ENCODE measurements at regions not wholly inside any gene's neighbourhood (a gene's known extent, or its start where the extent isn't known, plus 50 kb on each side); places are given as distances from the start of the nearest gene placed in this dataset.
"Not testable (repeated sequence)": the region's sequence is repeated elsewhere in the genome, so short reads cannot be mapped to it uniquely, and the experiment has no call there.

DNA sequence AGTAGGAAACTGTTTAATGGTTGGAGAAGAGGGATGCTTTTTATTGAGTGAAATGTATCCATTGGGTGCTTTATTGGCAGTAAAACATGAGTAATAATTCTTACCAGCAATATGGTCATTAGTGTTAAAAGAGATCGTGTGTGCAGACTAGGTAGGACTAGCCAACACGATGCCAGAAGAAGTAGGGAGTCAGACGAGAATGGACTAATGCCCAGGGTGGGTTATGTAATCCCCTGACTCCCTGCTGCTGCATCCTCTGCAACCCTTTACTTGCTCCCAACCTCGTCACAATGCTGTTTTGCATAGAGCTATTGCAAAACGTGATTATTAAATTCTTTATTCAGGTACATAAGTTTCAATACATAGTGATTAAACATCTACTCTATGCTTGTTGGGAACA, 1213.7 kb downstream of the GATA3 start:
- no peak overlapping the region for H3K27ac ChIP-seq (ENCODE audit: control insufficient read depth, insufficient read depth)
- in situ Hi-C loops (cut with MboI), result no loop called here
- H3K36me3 ChIP-seq (ENCODE audit: control insufficient read depth in 2 of 2, insufficient read depth in 2 of 2, low read length in 1 of 2), result no peaks in the 10 kb centered on the region
- no peaks in the 10 kb centered on the region for H3K9me3 ChIP-seq (replicated peaks; ENCODE audit: control insufficient read depth, insufficient read depth, low read length)
- 0% methylated on average over 5 of the region's 5 CpGs for WGBS (ENCODE audit: insufficient coverage, insufficient replicate concordance, low lambda C conversion rate, missing lambda C conversion rate)
- H3K4me1 ChIP-seq (ENCODE audit: control insufficient read depth, insufficient read depth, low read length), result no peaks in the 10 kb centered on the region
- POLR2A ChIA-PET, result no interaction called here
- H2AFZ ChIP-seq (ENCODE audit: control insufficient read depth, low read depth, low read length), result no peak overlapping the region
- H3K27me3 ChIP-seq (replicated peaks in 1 of 2; ENCODE audit: control insufficient read depth in 2 of 2, insufficient read depth in 2 of 2, low read length in 1 of 2), result no peaks in the 10 kb centered on the region
- H4K20me1 ChIP-seq (ENCODE audit: control insufficient read depth, insufficient read depth), result no peaks in the 10 kb centered on the region
- DNase-seq (ENCODE audit: low read depth, low spot score) (no peak), ATAC-seq (no peak), FAIRE-seq (no peak)
- TF ChIP-seq SMAD1 (IDR thresholded peaks at IDR 0.05; ENCODE audit: low read depth, partially characterized antibody), result no peak
- no peak overlapping the region for H3K4me3 ChIP-seq
- RAD21 ChIA-PET (ENCODE audit: unreplicated experiment), result no interaction called here
- no peak overlapping the region for H3K4me2 ChIP-seq (ENCODE audit: control insufficient read depth, insufficient read depth)
- CTCF ChIA-PET, result no interaction called here
- BruUV-seq (replicated peaks), result no TSS peak
- SMC1A ChIA-PET (ENCODE audit: uncharacterized antibody, unreplicated experiment), result no interaction called here
- intact Hi-C loops (cut with micrococcal nuclease; ENCODE audit: unreplicated experiment), result no loop called here
- no peak overlapping the region for H3K9ac ChIP-seq (ENCODE audit: control insufficient read depth, insufficient read depth, low read length)
- H3K79me2 ChIP-seq (ENCODE audit: control insufficient read depth, insufficient read depth, low read length), result no peaks in the 10 kb centered on the region

DNA sequence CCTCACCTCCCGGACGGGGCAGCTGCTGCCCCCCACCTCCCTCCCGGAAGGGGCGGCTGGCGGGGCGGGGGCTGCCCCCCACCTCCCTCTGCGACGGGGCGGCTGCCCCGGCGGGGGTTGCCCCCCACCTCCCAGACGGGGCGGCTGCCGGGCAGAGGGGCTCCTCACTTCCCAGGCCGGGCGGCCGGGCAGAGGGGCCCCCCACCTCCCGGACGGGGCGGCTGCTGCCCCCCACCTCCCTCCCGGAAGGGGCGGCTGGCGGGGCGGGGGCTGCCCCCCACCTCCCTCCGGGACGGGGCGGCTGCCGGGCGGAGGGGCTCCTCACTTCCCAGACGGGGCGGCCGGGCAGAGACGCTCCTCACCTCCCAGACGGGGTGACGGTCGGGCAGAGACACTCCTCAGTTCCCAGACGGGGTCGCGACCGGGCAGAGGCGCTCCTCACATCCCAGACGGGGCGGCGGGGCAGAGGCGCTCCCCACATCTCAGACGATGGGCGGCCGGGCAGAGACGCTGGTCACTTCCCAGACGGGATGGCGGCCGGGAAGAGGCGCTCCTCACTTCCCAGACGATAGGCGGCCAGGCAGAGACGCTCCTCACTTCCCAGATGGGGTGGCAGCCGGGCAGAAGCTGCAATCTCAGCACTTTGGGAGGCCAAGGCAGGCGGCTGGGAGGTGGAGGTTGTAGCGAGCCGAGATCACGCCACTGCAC, 1218.8 kb downstream of the GATA3 start:
- RAD21 ChIA-PET (ENCODE audit: unreplicated experiment); H3K4me1 ChIP-seq (ENCODE audit: control insufficient read depth, insufficient read depth, low read length); SMC1A ChIA-PET (ENCODE audit: uncharacterized antibody, unreplicated experiment); H3K27me3 ChIP-seq (replicated peaks in 1 of 2; ENCODE audit: control insufficient read depth in 2 of 2, insufficient read depth in 2 of 2, low read length in 1 of 2); H3K4me2 ChIP-seq (ENCODE audit: control insufficient read depth, insufficient read depth); CTCF ChIA-PET; intact Hi-C loops (cut with micrococcal nuclease; ENCODE audit: unreplicated experiment); H3K36me3 ChIP-seq (ENCODE audit: control insufficient read depth in 2 of 2, insufficient read depth in 2 of 2, low read length in 1 of 2); H3K79me2 ChIP-seq (ENCODE audit: control insufficient read depth, insufficient read depth, low read length); H3K9me3 ChIP-seq (replicated peaks; ENCODE audit: control insufficient read depth, insufficient read depth, low read length); in situ Hi-C loops (cut with MboI); DNase-seq (ENCODE audit: low read depth, low spot score); FAIRE-seq; H4K20me1 ChIP-seq (ENCODE audit: control insufficient read depth, insufficient read depth); H3K4me3 ChIP-seq; H3K27ac ChIP-seq (ENCODE audit: control insufficient read depth, insufficient read depth); H3K9ac ChIP-seq (ENCODE audit: control insufficient read depth, insufficient read depth, low read length); POLR2A ChIA-PET; ATAC-seq; BruUV-seq (replicated peaks); H2AFZ ChIP-seq (ENCODE audit: control insufficient read depth, low read depth, low read length): not testable (repeated sequence)
- 58% methylated on average over 7 of the region's 61 CpGs for WGBS (ENCODE audit: insufficient coverage, insufficient replicate concordance, low lambda C conversion rate, missing lambda C conversion rate)
